H1 (cell line): ENCODE measurements at regions not wholly inside any gene's neighbourhood (a gene's known extent, or its start where the extent isn't known, plus 50 kb on each side); places are given as distances from the start of the nearest gene placed in this dataset.

ENCODE experiments used
- CTCF ChIA-PET: fragments of 300-600 bp; sonication (Branson Sonifier 250); formaldehyde crosslinking; loops from one replicate; lab custom pipeline; 2021; ENCODE audit not compliant: partially characterized antibody; lab: Charles Lee
- POLR2A ChIA-PET: fragments of 300-600 bp; sonication (Branson Sonifier 250); formaldehyde crosslinking; loops from one replicate; lab custom pipeline; 2021; ENCODE audit warnings: inconsistent platforms; ENCODE audit not compliant: partially characterized antibody; lab: Charles Lee
- DNase-seq, 2 experiments: peaks; one replicate each; pipeline versions ENCODE4 v3.0.0 to v3.0.0-alpha.2; 2010 to 2022; ENCODE audit warnings: low spot score in 2 of 2, low read depth in 1 of 2, mixed read lengths in 1 of 2
- FAIRE-seq: peaks from 2 replicates; lab custom pipeline; 2011; peaks lifted over from hg19 to GRCh38; lab: Jason Lieb, UNC
- H2AFZ ChIP-seq: 2 replicates; pipeline ENCODE4 v1.8.1; 2012; ENCODE audit warnings: low read length, inconsistent platforms
- H2AK5ac ChIP-seq: 2 replicates; pipeline ENCODE4 v1.6.1; 2013; ENCODE audit warnings: low read depth, low read length
- H2BK120ac ChIP-seq: replicated peaks from 2 replicates; pipeline ENCODE3; 2013; ENCODE audit warnings: low read depth, low read length, inconsistent platforms
- H2BK12ac ChIP-seq: 2 replicates; pipeline ENCODE4 v1.6.1; 2013; ENCODE audit warnings: low read depth, low read length
- H2BK15ac ChIP-seq: 2 replicates; pipeline ENCODE4 v1.6.1; 2013; ENCODE audit warnings: low read length
- H2BK20ac ChIP-seq: 2 replicates; pipeline ENCODE4 v1.6.1; 2013; ENCODE audit warnings: low read length
- H2BK5ac ChIP-seq: 2 replicates; pipeline ENCODE4 v1.6.1; 2013; ENCODE audit warnings: low read depth, low read length
- H3K14ac ChIP-seq: 2 replicates; pipeline ENCODE4 v1.6.1; 2013; ENCODE audit warnings: inconsistent platforms; ENCODE audit not compliant: insufficient read length
- H3K18ac ChIP-seq: 2 replicates; pipeline ENCODE4 v1.6.1; 2013; ENCODE audit warnings: low read length; ENCODE audit errors: extremely low read depth
- H3K23ac ChIP-seq: 2 replicates; pipeline ENCODE4 v1.6.1; 2013; ENCODE audit warnings: inconsistent platforms; ENCODE audit not compliant: insufficient read length
- H3K23me2 ChIP-seq: 2 replicates; pipeline ENCODE4 v1.6.1; 2013; ENCODE audit warnings: low read depth, low read length
- H3K27ac ChIP-seq: 2 replicates; pipeline ENCODE4 v1.6.1; 2011; ENCODE audit warnings: low read depth, low read length, inconsistent platforms
- H3K27me3 ChIP-seq, 4 experiments: replicated peaks in 1 of 4; 1 replicate in 1 of 4; 2 replicates in 3 of 4; pipeline versions ENCODE4 v1.6.1 to v1.8.1; 2011 to 2013; ENCODE audit warnings: low read length in 3 of 4, mild to moderate bottlenecking in 3 of 4, inconsistent platforms in 2 of 4, mixed read lengths in 2 of 4, moderate library complexity in 1 of 4; ENCODE audit not compliant: control insufficient read depth in 3 of 4, insufficient read depth in 3 of 4; ENCODE audit errors: extremely low read depth in 1 of 4
- H3K36me3 ChIP-seq, 4 experiments: 2 replicates each; pipeline versions ENCODE4 v1.6.1 to v1.8.1; 2011 to 2013; ENCODE audit warnings: mild to moderate bottlenecking in 4 of 4, low read length in 3 of 4, moderate library complexity in 2 of 4, control low read depth in 1 of 4, inconsistent platforms in 1 of 4; ENCODE audit not compliant: insufficient read depth in 4 of 4, control insufficient read depth in 2 of 4
- H3K4ac ChIP-seq: replicated peaks from 2 replicates; pipeline ENCODE3; 2013; ENCODE audit warnings: low read length, low read depth, mixed read lengths, inconsistent platforms; ENCODE audit not compliant: insufficient read length
- H3K4me1 ChIP-seq, 4 experiments: replicated peaks in 1 of 4; 1 replicate in 1 of 4; 2 replicates in 3 of 4; pipeline versions ENCODE4 v1.6.1 to v1.8.1; 2011 to 2013; ENCODE audit warnings: low read length in 3 of 4, inconsistent platforms in 2 of 4, mixed read lengths in 1 of 4; ENCODE audit not compliant: insufficient read depth in 4 of 4, control insufficient read depth in 3 of 4
- H3K4me2 ChIP-seq, 2 experiments: 2 replicates each; pipeline versions ENCODE4 v1.6.1 to v1.8.1; 2011 to 2013; ENCODE audit warnings: low read depth in 2 of 2, low read length in 2 of 2, control low read depth in 1 of 2, inconsistent platforms in 1 of 2, mild to moderate bottlenecking in 1 of 2; ENCODE audit not compliant: insufficient read depth in 1 of 2
- H3K4me3 ChIP-seq, 4 experiments: fragments of 200-600, 300-600 bp in 1 of 4; sonication (generic), shearing (Covaris generic), sonication (Bioruptor Twin) in 1 of 4; 2 replicates each; pipeline versions ENCODE4 v1.5.1 to v1.8.1; 2011 to 2016; ENCODE audit warnings: low read length in 4 of 4, low read depth in 3 of 4, control low read depth in 2 of 4, inconsistent platforms in 2 of 4, mild to moderate bottlenecking in 2 of 4, mixed read lengths in 1 of 4, moderate library complexity in 1 of 4; ENCODE audit not compliant: insufficient read depth in 2 of 4; ENCODE audit errors: extremely low read depth in 1 of 4
- H3K56ac ChIP-seq: replicated peaks from 2 replicates; pipeline ENCODE3; 2013; ENCODE audit warnings: low read depth, mild to moderate bottlenecking, mixed read lengths, low read length, inconsistent platforms; ENCODE audit not compliant: insufficient read length
- H3K79me1 ChIP-seq: 2 replicates; pipeline ENCODE4 v1.6.1; 2013; ENCODE audit warnings: low read depth, low read length, control low read depth
- H3K79me2 ChIP-seq, 2 experiments: 2 replicates each; pipeline versions ENCODE4 v1.6.1 to v1.8.1; 2012 to 2013; ENCODE audit warnings: low read length in 2 of 2, mild to moderate bottlenecking in 2 of 2, inconsistent platforms in 1 of 2; ENCODE audit not compliant: insufficient read depth in 2 of 2, control insufficient read depth in 1 of 2
- H3K9ac ChIP-seq, 4 experiments: replicated peaks in 1 of 4; 1 replicate in 1 of 4; 2 replicates in 3 of 4; pipeline versions ENCODE4 v1.6.1 to v1.8.1; 2011 to 2013; ENCODE audit warnings: low read depth in 3 of 4, low read length in 3 of 4, control low read depth in 2 of 4, mild to moderate bottlenecking in 2 of 4, moderate library complexity in 2 of 4, inconsistent platforms in 1 of 4; ENCODE audit errors: extremely low read depth in 1 of 4
- H3K9me3 ChIP-seq, 2 experiments: 2 replicates each; pipeline versions ENCODE4 v1.6.1 to v1.8.1; 2012 to 2013; ENCODE audit warnings: mild to moderate bottlenecking in 2 of 2, moderate library complexity in 2 of 2, control low read depth in 1 of 2, inconsistent platforms in 1 of 2, low read depth in 1 of 2, low read length in 1 of 2, mixed read lengths in 1 of 2; ENCODE audit not compliant: insufficient read depth in 2 of 2
- H4K20me1 ChIP-seq, 2 experiments: replicated peaks in 1 of 2; 2 replicates each; pipeline versions ENCODE3 to v1.8.1; 2011 to 2013; ENCODE audit warnings: inconsistent platforms in 2 of 2, low read length in 2 of 2, mild to moderate bottlenecking in 1 of 2; ENCODE audit not compliant: insufficient read depth in 2 of 2, control insufficient read depth in 1 of 2
- H4K5ac ChIP-seq: 2 replicates; pipeline ENCODE4 v1.6.1; 2013; ENCODE audit warnings: low read length, low read depth, mixed read lengths, inconsistent platforms; ENCODE audit not compliant: insufficient read length
- H4K8ac ChIP-seq: 2 replicates; pipeline ENCODE4 v1.8.0; 2013; ENCODE audit warnings: mild to moderate bottlenecking, moderate library complexity, low read length, inconsistent platforms; ENCODE audit not compliant: insufficient read depth; ENCODE audit errors: extremely low read depth
- H4K91ac ChIP-seq: replicated peaks from 2 replicates; pipeline ENCODE3; 2013; ENCODE audit warnings: low read length, mixed read lengths, inconsistent platforms; ENCODE audit not compliant: insufficient read length
- CHD1 ChIP-seq: IDR thresholded peaks from 2 replicates; pipeline ENCODE4 v1.6.1; 2012; ENCODE audit warnings: low read depth, low read length, improper control_type of control experiment
- CREB1 ChIP-seq: IDR thresholded peaks from 2 replicates; pipeline ENCODE4 v1.6.1; 2012; ENCODE audit warnings: inconsistent platforms
- CTBP2 ChIP-seq: IDR thresholded peaks from 2 replicates; pipeline ENCODE4 v1.7.0; 2011; ENCODE audit warnings: borderline replicate concordance, mild to moderate bottlenecking, moderate library complexity, mixed read lengths, low read length; ENCODE audit not compliant: insufficient read depth, insufficient read length
- GABPA ChIP-seq: IDR thresholded peaks from 2 replicates; pipeline ENCODE4 v1.6.1; 2011; ENCODE audit warnings: mild to moderate bottlenecking, low read length, moderate library complexity, borderline replicate concordance; ENCODE audit not compliant: insufficient read depth
- HDAC6 ChIP-seq: IDR thresholded peaks from one replicate; pipeline ENCODE4 v1.7.1; 2012; ENCODE audit warnings: low read depth, mild to moderate bottlenecking, inconsistent platforms, low read length, moderate library complexity
- PHF8 ChIP-seq: fragments of 200-600 bp; sonication (generic); conservative IDR thresholded peaks from 2 replicates; pipeline ENCODE4 v1.7.1; 2012; ENCODE audit warnings: low read depth, mild to moderate bottlenecking, inconsistent platforms, low read length, moderate library complexity
- POLR2A ChIP-seq, 2 experiments: IDR thresholded peaks; 1 replicate in 1 of 2; 2 replicates in 1 of 2; pipeline ENCODE4 v1.6.1; 2011; ENCODE audit warnings: low read depth in 2 of 2, low read length in 2 of 2, mild to moderate bottlenecking in 2 of 2; ENCODE audit errors: control extremely low read depth in 1 of 2
- RNF2 ChIP-seq: fragments of 200-900, 300-1000 bp; sonication (generic); IDR thresholded peaks from 2 replicates; pipeline ENCODE4 v1.7.1; 2016; ENCODE audit warnings: borderline replicate concordance, low read depth, mild to moderate bottlenecking, antibody characterized with exemption, low read length; ENCODE audit not compliant: poor library complexity, severe bottlenecking; ENCODE audit errors: missing control alignments
- RXRA ChIP-seq: IDR thresholded peaks from 2 replicates; pipeline ENCODE4 v1.6.1; 2011; ENCODE audit warnings: low read depth, mild to moderate bottlenecking, low read length, moderate library complexity; ENCODE audit not compliant: insufficient read depth
- SAP30 ChIP-seq: fragments of 300-600 bp; sonication (generic); IDR thresholded peaks from 2 replicates; pipeline ENCODE4 v1.7.1; 2012; ENCODE audit warnings: low read length, moderate library complexity, mild to moderate bottlenecking, inconsistent platforms; ENCODE audit not compliant: insufficient read depth, insufficient replicate concordance
- SP2 ChIP-seq: IDR thresholded peaks from 2 replicates; pipeline ENCODE4 v1.6.1; 2012; ENCODE audit warnings: mild to moderate bottlenecking, low read length, inconsistent platforms
- SP4 ChIP-seq: IDR thresholded peaks from 2 replicates; pipeline ENCODE4 v1.6.1; 2012; ENCODE audit warnings: low read length, inconsistent platforms
- SRF ChIP-seq: IDR thresholded peaks from 2 replicates; pipeline ENCODE4 v1.6.1; 2011; ENCODE audit warnings: mild to moderate bottlenecking, low read depth, low read length, moderate library complexity
- TCF12 ChIP-seq: IDR thresholded peaks from 2 replicates; pipeline ENCODE4 v1.6.1; 2011; ENCODE audit warnings: low read depth, mild to moderate bottlenecking, low read length
- YY1 ChIP-seq: IDR thresholded peaks from 2 replicates; pipeline ENCODE4 v1.6.1; 2011; ENCODE audit warnings: low read depth, mild to moderate bottlenecking, low read length
- WGBS, 2 experiments: shearing (Covaris generic) in 1 of 2; methylation state at CpG; one replicate each; pipeline versions ENCODE4 v1.1.6 to v1.1.7; 2013 to 2015; ENCODE audit warnings: low lambda C conversion rate in 2 of 2, mixed read lengths in 2 of 2, inconsistent platforms in 1 of 2, low coverage in 1 of 2, missing lambda C conversion rate in 1 of 2; ENCODE audit not compliant: insufficient replicate concordance in 2 of 2, insufficient coverage in 1 of 2, insufficient read length in 1 of 2; ENCODE audit errors: extremely low coverage in 1 of 2, missing lambda C conversion rate in 1 of 2; 5-methylcytosine and 5-hydroxymethylcytosine counted together
- TF ChIP-seq, protein P1 (sequence below): IDR thresholded peaks from 2 replicates; pipeline ENCODE4 v1.6.1; 2012; ENCODE audit warnings: inconsistent platforms

DNA sequence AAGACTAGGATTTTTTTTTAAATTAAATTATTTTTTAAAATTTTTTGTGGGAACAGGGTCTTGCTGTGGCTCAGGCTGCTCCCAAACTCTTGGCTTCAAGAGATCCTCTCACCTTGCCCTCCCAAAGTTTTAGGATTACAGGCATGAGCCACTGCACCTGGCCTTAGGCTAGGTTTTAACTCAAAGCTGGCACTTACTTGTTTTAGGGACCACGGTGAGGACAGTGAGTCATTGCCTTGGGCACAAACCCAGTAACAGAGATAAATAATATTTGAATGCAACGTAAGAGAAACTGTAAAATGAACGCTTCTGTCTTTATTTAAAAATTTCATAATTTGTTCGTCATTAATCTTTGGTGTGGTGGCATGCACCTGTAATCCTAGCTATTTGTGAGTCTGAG lies 96.6 kb downstream of the GATA3 start:
- Histone ChIP-seq H3K18ac (no peak overlapping the region), H2BK120ac (no peak overlapping the region), H3K36me3 (no peaks in the 10 kb centered on the region), H2BK20ac (no peak overlapping the region), H3K4me2 (no peak overlapping the region), H3K79me1 (no peaks in the 10 kb centered on the region), H3K79me2 (no peaks in the 10 kb centered on the region), H2BK15ac (no peak overlapping the region), H3K23ac (no peak overlapping the region), H3K9ac (no peak overlapping the region), H2AFZ (no peak overlapping the region), H4K91ac (no peak overlapping the region), H3K9me3 (no peaks in the 10 kb centered on the region), H2BK5ac (no peak overlapping the region), H4K5ac (no peak overlapping the region), H2AK5ac (no peak overlapping the region), H3K27ac (no peak overlapping the region), H2BK12ac (no peak overlapping the region), H3K4me3 (no peak overlapping the region), H3K27me3 (no peaks in the 10 kb centered on the region), H3K4ac (no peak overlapping the region), H4K20me1 (no peaks in the 10 kb centered on the region), H3K4me1 (peaks cover 0 to 3% (median under 1%) of the 10 kb centered on the region in 4 experiments; a peak in 1 of 7 replicates), H3K23me2 (no peaks in the 10 kb centered on the region), H4K8ac (no peak overlapping the region), H3K56ac (no peak overlapping the region), H3K14ac (no peak overlapping the region)
- WGBS, 2 experiments = 92% methylated on average over 4 of the region's 4 CpGs; no CpG with 5 or more reads in 1 of the 2 experiments
- ChIA-PET POLR2A (no interaction called here), CTCF (interaction anchor here (1.0 kb wide), 1 partner anchor 871 kb away, joined by 3 read pairs; no protein-coding TSS in a partner anchor)
- FAIRE-seq = no peak
- DNase-seq = no peak
- TF ChIP-seq SRF (no peak), TCF12 (no peak), CREB1 (no peak), SP2 (no peak), CTBP2 (no peak), CHD1 (no peak), GABPA (no peak), POLR2A (IDR thresholded peaks at IDR 0.05; ENCODE audit: control extremely low read depth in 1 of 2, low read depth in 2 of 2, low read length in 2 of 2) (no peak), SP4 (no peak), RNF2 (no peak), HDAC6 (no peak), SAP30 (no peak), PHF8 (no peak), RXRA (no peak), YY1 (no peak)
- TF ChIP-seq, protein P1, sequence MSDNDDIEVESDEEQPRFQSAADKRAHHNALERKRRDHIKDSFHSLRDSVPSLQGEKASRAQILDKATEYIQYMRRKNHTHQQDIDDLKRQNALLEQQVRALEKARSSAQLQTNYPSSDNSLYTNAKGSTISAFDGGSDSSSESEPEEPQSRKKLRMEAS = no peak
